Smooth muscle cell (in vitro differentiated cells): ENCODE measurements at regions not wholly inside any gene's neighbourhood (a gene's known extent, or its start where the extent isn't known, plus 50 kb on each side); places are given as distances from the start of the nearest gene placed in this dataset.

Source experiments
- DNase-seq: peaks from one replicate; lab custom pipeline; 2025; ENCODE audit not compliant: unreplicated experiment; lab: John Stamatoyannopoulos, UW
- H2AFZ ChIP-seq: fragments of 200-600 bp; sonication (generic); 2 replicates; pipeline ENCODE4 v1.6.0; 2016; ENCODE audit warnings: antibody characterized with exemption, low read depth, mild to moderate bottlenecking
- H3F3A ChIP-seq: fragments of 200-600 bp; sonication (generic); 2 replicates; pipeline ENCODE4 v1.6.0; 2017; ENCODE audit warnings: antibody characterized with exemption, low read depth
- H3K27ac ChIP-seq: fragments of 200-600 bp; sonication (generic); 2 replicates; pipeline ENCODE4 v1.5.1; 2016; ENCODE audit warnings: low read depth, mild to moderate bottlenecking
- H3K27me3 ChIP-seq: fragments of 200-600 bp; sonication (generic); 2 replicates; pipeline ENCODE4 v1.6.1; 2016; ENCODE audit warnings: low read depth, mild to moderate bottlenecking
- H3K36me3 ChIP-seq: fragments of 200-600 bp; sonication (generic); 2 replicates; pipeline ENCODE4 v1.5.1; 2016; ENCODE audit warnings: low read depth
- H3K4me1 ChIP-seq: fragments of 200-600 bp; sonication (generic); 2 replicates; pipeline ENCODE4 v1.5.1; 2016; ENCODE audit warnings: low read depth
- H3K4me2 ChIP-seq: fragments of 200-600 bp; sonication (generic); 2 replicates; pipeline ENCODE4 v1.6.0; 2016; ENCODE audit warnings: mild to moderate bottlenecking
- H3K4me3 ChIP-seq: fragments of 200-600 bp; sonication (generic); 2 replicates; pipeline ENCODE4 v1.5.1; 2016; ENCODE audit warnings: mild to moderate bottlenecking
- H3K79me2 ChIP-seq: fragments of 200-600 bp; sonication (generic); 2 replicates; pipeline ENCODE4 v1.6.0; 2016; ENCODE audit warnings: low read depth, mild to moderate bottlenecking
- H3K9ac ChIP-seq: fragments of 200-600 bp; sonication (generic); 2 replicates; pipeline ENCODE4 v1.6.0; 2016; ENCODE audit warnings: low read depth
- H3K9me3 ChIP-seq: fragments of 200-600 bp; sonication (generic); replicated peaks from 2 replicates; pipeline ENCODE4 v1.5.1; 2016; ENCODE audit warnings: low read depth
- H4K20me1 ChIP-seq: fragments of 200-600 bp; sonication (generic); 2 replicates; pipeline ENCODE4 v1.6.0; 2016; ENCODE audit warnings: low read depth
- WGBS: methylation state at CpG from one replicate; pipeline ENCODE4 v1.1.7; 2016; ENCODE audit warnings: low lambda C conversion rate; 5-methylcytosine and 5-hydroxymethylcytosine counted together
- TF ChIP-seq, protein P1 (sequence below): fragments of 200-600 bp; sonication (generic); IDR thresholded peaks from 2 replicates; pipeline ENCODE4 v1.5.1; 2017; ENCODE audit warnings: borderline replicate concordance, mild to moderate bottlenecking, antibody characterized with exemption; ENCODE audit not compliant: insufficient read depth, poor library complexity, severe bottlenecking

GRCh38 chr20:11056414-11056813, 382.6 kb upstream of the JAG1 start:
- Histone ChIP-seq H3K9ac (no peak overlapping the region), H3K27me3 (no peaks in the 10 kb centered on the region), H3F3A (no peaks in the 10 kb centered on the region), H3K79me2 (no peaks in the 10 kb centered on the region), H3K9me3 (no peaks in the 10 kb centered on the region), H4K20me1 (no peaks in the 10 kb centered on the region), H2AFZ (no peak overlapping the region), H3K4me2 (no peak overlapping the region), H3K4me3 (no peak overlapping the region), H3K4me1 (no peaks in the 10 kb centered on the region), H3K27ac (no peak overlapping the region), H3K36me3 (no peaks in the 10 kb centered on the region)
- no peak for DNase-seq
- 93% methylated on average over 5 of the region's 5 CpGs for WGBS
- TF ChIP-seq, protein P1, sequence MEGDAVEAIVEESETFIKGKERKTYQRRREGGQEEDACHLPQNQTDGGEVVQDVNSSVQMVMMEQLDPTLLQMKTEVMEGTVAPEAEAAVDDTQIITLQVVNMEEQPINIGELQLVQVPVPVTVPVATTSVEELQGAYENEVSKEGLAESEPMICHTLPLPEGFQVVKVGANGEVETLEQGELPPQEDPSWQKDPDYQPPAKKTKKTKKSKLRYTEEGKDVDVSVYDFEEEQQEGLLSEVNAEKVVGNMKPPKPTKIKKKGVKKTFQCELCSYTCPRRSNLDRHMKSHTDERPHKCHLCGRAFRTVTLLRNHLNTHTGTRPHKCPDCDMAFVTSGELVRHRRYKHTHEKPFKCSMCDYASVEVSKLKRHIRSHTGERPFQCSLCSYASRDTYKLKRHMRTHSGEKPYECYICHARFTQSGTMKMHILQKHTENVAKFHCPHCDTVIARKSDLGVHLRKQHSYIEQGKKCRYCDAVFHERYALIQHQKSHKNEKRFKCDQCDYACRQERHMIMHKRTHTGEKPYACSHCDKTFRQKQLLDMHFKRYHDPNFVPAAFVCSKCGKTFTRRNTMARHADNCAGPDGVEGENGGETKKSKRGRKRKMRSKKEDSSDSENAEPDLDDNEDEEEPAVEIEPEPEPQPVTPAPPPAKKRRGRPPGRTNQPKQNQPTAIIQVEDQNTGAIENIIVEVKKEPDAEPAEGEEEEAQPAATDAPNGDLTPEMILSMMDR, result no peak

- no peak overlapping the region for H3K4me2 ChIP-seq
- DNase-seq, result no peak
- no peaks in the 10 kb centered on the region for H3K36me3 ChIP-seq
- H3K27ac ChIP-seq, result no peak overlapping the region
- H3K9me3 ChIP-seq, result no peaks in the 10 kb centered on the region
- H3K79me2 ChIP-seq, result no peaks in the 10 kb centered on the region
- WGBS, result 85% methylated on average over 1 of the region's 1 CpG
- no peaks in the 10 kb centered on the region for H4K20me1 ChIP-seq
- no peaks in the 10 kb centered on the region for H3K27me3 ChIP-seq
- H3K9ac ChIP-seq, result no peak overlapping the region
- no peaks in the 10 kb centered on the region for H3F3A ChIP-seq
- H3K4me1 ChIP-seq, result no peaks in the 10 kb centered on the region
- TF ChIP-seq, protein P1, result no peak
- no peak overlapping the region for H3K4me3 ChIP-seq
- H2AFZ ChIP-seq, result no peak overlapping the region
Observed at GRCh38 chr20:11057624-11058023, 383.8 kb upstream of the JAG1 start.

DNA sequence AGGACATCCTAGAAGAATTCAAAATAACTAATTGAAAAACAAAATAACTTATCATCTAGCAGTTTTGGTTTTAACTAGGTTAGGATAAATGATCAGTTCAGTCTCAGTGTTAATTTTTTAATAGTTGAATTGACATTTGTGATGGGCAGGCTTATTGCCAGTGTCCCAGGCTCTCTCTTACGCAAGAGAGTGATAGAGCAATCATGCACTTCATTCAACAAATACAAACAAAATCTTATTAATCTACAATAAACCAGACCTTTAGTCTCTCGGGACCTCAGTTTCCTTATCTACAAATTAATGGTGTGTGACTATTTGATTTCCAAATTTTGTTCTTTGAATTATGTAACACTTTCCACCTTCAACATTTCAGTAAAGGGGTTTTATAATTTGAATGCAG, 385.9 kb upstream of the JAG1 start:
- Histone ChIP-seq H3K79me2 (no peaks in the 10 kb centered on the region), H3F3A (no peaks in the 10 kb centered on the region), H3K4me2 (no peak overlapping the region), H3K27ac (no peak overlapping the region), H3K4me1 (no peaks in the 10 kb centered on the region), H3K36me3 (no peaks in the 10 kb centered on the region), H3K9me3 (no peaks in the 10 kb centered on the region), H2AFZ (no peak overlapping the region), H4K20me1 (no peaks in the 10 kb centered on the region), H3K27me3 (no peaks in the 10 kb centered on the region), H3K4me3 (no peak overlapping the region), H3K9ac (no peak overlapping the region)
- TF ChIP-seq, protein P1, result no peak
- DNase-seq, result no peak
- WGBS, result 90% methylated on average over 2 of the region's 2 CpGs

DNA sequence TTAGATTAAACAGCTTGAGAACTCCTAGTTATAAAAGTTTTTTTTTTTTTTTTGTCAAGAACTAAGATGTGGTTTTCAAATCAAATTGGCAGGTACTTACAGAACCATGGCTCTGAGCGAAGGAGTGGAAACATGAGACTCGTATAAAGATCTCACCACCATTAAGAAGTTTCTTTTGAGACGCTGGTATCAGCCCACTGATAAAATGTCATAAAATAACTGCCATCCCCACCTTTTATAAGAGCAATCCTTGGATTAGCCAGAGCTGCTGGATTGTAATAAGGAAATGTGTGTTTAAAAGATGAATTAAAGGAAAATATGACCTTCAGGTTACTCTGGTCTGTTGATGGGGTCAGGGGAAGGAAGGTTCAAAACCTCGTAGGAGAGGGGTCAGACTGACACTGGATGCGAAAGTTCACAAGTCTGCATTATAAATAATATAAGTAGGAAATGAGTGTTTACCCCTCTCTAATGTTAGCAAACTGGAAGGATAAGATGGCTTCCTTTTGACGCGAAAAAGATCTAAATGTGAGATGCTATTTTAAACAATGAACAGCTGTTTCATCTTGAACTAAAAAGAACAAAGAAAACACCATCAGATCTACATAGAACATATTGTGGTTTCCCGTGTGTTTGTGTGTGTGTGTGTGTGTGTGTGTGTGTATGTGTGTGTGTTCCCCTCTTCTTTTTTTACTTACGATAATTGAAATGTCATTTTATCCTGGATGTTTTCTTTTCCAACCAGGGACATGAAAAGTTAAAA, 386.8 kb upstream of the JAG1 start:
- no peaks in the 10 kb centered on the region for H4K20me1 ChIP-seq
- H3K27me3 ChIP-seq, result no peaks in the 10 kb centered on the region
- H2AFZ ChIP-seq, result no peak overlapping the region

More for the DNA sequence above, 386.8 kb upstream of the JAG1 start:
- TF ChIP-seq, protein P1, result no peak
- no peaks in the 10 kb centered on the region for H3K36me3 ChIP-seq
- no peak overlapping the region for H3K27ac ChIP-seq
- 88% methylated on average over 9 of the region's 9 CpGs for WGBS
- no peak for DNase-seq
- H3K9me3 ChIP-seq, result no peaks in the 10 kb centered on the region
- no peaks in the 10 kb centered on the region for H3K4me1 ChIP-seq
- no peaks in the 10 kb centered on the region for H3K79me2 ChIP-seq
- no peak overlapping the region for H3K4me2 ChIP-seq
- no peaks in the 10 kb centered on the region for H3F3A ChIP-seq
- H3K9ac ChIP-seq, result no peak overlapping the region
- no peak overlapping the region for H3K4me3 ChIP-seq
